B cell (primary cell): ENCODE measurements at regions not wholly inside any gene's neighbourhood (a gene's known extent, or its start where the extent isn't known, plus 50 kb on each side); places are given as distances from the start of the nearest gene placed in this dataset.

ENCODE experiments used
- CTCF ChIP-seq: fragments of 200-600 bp; IDR thresholded peaks from one replicate; pipeline ENCODE4 v1.8.0; 2022; ENCODE audit warnings: antibody characterized with exemption, mild to moderate bottlenecking
- EZH2 ChIP-seq: IDR thresholded peaks from 2 replicates; pipeline ENCODE4 v1.6.1; 2012; ENCODE audit warnings: borderline replicate concordance, low read depth, mild to moderate bottlenecking, moderate library complexity, low read length; ENCODE audit not compliant: insufficient read depth, poor library complexity, severe bottlenecking

GRCh38 chr16:82298472-82298871 lies 128.4 kb upstream of the MPHOSPH6 start:
- TF ChIP-seq CTCF (no peak), EZH2 (no peak)
